Activated T-cell treated with anti-CD3 and anti-CD28 coated beads, Interleukin-2, amount 50 U/mL, for 72 hours (primary cell): ENCODE measurements at regions not wholly inside any gene's neighbourhood (a gene's known extent, or its start where the extent isn't known, plus 50 kb on each side); places are given as distances from the start of the nearest gene placed in this dataset.

ENCODE experiments used
- ATAC-seq, 2 donors: fragments of 150-1000 bp; cut with Tn5 transposase; replicated peaks in 1 of 2; 2 replicates each; pipeline ENCODE4 v1.10.0; 2021; ENCODE audit warnings: moderate library complexity in 2 of 2, mild to moderate bottlenecking in 1 of 2
- DNase-seq, 2 donors: peaks; one replicate each; pipeline ENCODE4 v3.0.0; 2021 to 2022; ENCODE audit warnings: mixed read lengths in 1 of 2
- H3K27ac Mint-ChIP-seq: one replicate; pipeline ENCODE4 v1.8.0; 2022; ENCODE audit warnings: mild to moderate bottlenecking, moderate library complexity, mixed read lengths
- H3K27me3 Mint-ChIP-seq: one replicate; pipeline ENCODE4 v1.8.0; 2022; ENCODE audit warnings: low read depth, mixed read lengths
- H3K36me3 Mint-ChIP-seq, 2 donors: one replicate each; pipeline ENCODE4 v1.8.0; 2022; ENCODE audit warnings: mixed read lengths in 2 of 2, mild to moderate bottlenecking in 1 of 2; ENCODE audit not compliant: insufficient read depth in 2 of 2
- H3K4me1 Mint-ChIP-seq: one replicate; pipeline ENCODE4 v1.8.0; 2022; ENCODE audit warnings: low read depth, mixed read lengths
- H3K4me3 Mint-ChIP-seq, 2 donors: one replicate each; pipeline ENCODE4 v1.8.0; 2022; ENCODE audit warnings: mild to moderate bottlenecking in 2 of 2, mixed read lengths in 2 of 2, moderate library complexity in 2 of 2
- H3K9me3 Mint-ChIP-seq, 2 donors: one replicate each; pipeline ENCODE4 v1.8.0; 2022; ENCODE audit warnings: mixed read lengths in 2 of 2

DNA sequence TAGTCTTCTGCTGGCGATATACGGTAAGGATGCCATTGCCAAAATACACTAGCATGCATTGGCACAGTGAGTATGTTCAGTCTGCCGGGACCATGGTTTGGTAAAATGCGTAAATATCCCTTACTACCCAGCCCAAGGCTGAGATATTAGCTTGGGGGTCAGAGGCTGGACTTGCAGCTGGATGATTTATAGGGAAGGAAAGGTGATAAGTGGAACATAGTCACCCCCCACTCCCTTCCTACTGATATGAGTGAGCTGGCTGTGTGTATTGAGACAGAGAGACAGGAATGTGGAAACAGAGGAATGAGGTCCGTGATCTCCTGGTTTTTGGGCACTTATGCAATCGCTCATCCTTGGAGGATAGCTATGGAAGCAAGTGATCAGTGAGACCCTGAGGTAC is 642.8 kb downstream of the KCNT2 start:
- Mint-ChIP-seq H3K27me3 (no peaks in the 10 kb centered on the region), H3K27ac (no peak overlapping the region), H3K4me3 (no peak overlapping the region)

DNA sequence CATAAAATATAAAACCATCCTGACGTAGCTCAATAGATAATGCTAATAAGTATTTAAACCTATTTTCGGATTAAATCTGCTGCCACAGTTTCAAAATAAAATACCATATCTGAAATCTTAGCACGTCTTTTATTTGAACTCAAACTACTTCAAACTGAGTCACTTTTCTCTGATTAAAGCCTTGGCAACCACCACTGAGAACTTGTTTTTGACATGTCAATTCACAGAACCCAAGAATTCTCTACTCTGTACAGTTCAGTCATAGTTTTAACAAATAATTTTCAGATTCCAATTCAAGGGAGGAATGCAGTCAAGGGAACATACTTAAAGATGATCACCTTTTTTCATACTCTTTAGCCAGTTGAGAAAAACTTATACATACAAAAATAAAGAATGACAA is 643.2 kb downstream of the KCNT2 start:
- Mint-ChIP-seq H3K4me1 (no peaks in the 10 kb centered on the region), H3K27me3 (no peaks in the 10 kb centered on the region), H3K36me3 (no peaks in the 10 kb centered on the region), H3K27ac (no peak overlapping the region), H3K4me3 (no peak overlapping the region), H3K9me3 (no peaks in the 10 kb centered on the region)
- DNase-seq (no peak), ATAC-seq (no peak)

More for the DNA sequence above, 642.8 kb downstream of the KCNT2 start:
- DNase-seq (no peak), ATAC-seq (no peak)
- Mint-ChIP-seq H3K9me3 (no peaks in the 10 kb centered on the region), H3K4me1 (no peaks in the 10 kb centered on the region), H3K36me3 (no peaks in the 10 kb centered on the region)

DNA sequence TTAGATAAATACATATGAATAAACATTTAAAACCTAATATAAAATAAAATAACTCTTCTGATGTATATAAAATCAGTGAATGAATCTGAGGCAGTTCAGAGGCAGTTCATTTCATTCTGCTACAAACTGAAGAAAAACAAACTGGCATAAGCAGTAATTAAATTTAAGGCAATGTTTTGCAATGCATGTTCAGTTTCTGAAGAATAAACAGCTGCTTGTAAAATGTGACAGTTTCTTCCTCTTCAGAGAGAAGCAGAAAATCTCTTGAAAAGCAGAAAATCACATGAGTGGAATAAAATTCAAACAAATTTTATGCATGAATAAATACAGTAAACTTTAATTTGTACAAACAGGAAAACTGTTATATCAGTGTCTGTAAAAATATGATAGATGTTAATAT is 643.7 kb downstream of the KCNT2 start:
- no peaks in the 10 kb centered on the region for H3K36me3 Mint-ChIP-seq
- ATAC-seq (no peak), DNase-seq (no peak)
- H3K4me1 Mint-ChIP-seq = no peaks in the 10 kb centered on the region
- no peak overlapping the region for H3K27ac Mint-ChIP-seq
- no peaks in the 10 kb centered on the region for H3K9me3 Mint-ChIP-seq
- H3K27me3 Mint-ChIP-seq = no peaks in the 10 kb centered on the region
- H3K4me3 Mint-ChIP-seq = no peak overlapping the region

DNA sequence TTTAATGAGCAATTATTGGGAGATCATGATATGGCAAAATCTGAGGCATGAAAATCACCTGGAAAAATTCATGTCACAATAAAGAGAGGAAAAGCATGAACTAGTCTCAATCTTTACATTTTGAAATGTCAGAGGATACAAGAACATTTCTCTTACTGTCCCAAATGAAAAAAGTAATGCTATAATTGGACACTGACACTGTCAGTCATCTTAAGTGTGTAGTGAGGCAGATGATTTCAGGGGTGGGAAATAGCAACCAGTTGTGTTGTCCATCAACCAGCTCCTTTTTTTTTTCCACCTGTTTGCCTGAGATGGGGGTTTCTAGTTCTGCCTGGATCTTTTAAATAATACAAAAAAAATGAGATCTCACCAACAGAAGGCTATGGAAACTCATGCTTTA is 646.2 kb downstream of the KCNT2 start:
- Mint-ChIP-seq H3K27me3 (no peaks in the 10 kb centered on the region), H3K4me1 (no peaks in the 10 kb centered on the region), H3K36me3 (no peaks in the 10 kb centered on the region), H3K9me3 (no peaks in the 10 kb centered on the region), H3K4me3 (no peak overlapping the region), H3K27ac (no peak overlapping the region)
- DNase-seq = no peak
- no peak for ATAC-seq

DNA sequence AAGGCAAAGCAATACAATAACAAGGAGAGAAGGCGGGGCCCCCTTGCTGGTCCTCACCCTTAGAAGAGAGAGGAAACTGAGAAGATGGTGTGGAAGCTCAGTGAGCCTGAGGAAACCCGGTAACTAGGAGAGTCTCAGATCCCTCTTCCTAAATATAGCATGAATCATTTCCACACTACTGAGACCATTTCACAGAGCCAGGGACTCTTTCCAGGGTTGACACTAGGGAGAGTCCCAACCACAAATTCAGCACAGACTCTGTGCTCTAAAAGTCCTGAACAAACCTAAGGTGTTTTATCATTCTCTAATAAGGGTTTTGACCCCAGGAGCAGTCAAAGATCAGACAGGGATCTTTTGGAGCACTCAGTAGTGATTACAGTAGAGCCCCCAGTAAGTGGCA is 647.7 kb downstream of the KCNT2 start:
- ATAC-seq (no peak), DNase-seq (no peak)
- Mint-ChIP-seq H3K27me3 (no peaks in the 10 kb centered on the region), H3K9me3 (no peaks in the 10 kb centered on the region), H3K4me3 (no peak overlapping the region), H3K36me3 (no peaks in the 10 kb centered on the region), H3K27ac (no peak overlapping the region), H3K4me1 (no peaks in the 10 kb centered on the region)

DNA sequence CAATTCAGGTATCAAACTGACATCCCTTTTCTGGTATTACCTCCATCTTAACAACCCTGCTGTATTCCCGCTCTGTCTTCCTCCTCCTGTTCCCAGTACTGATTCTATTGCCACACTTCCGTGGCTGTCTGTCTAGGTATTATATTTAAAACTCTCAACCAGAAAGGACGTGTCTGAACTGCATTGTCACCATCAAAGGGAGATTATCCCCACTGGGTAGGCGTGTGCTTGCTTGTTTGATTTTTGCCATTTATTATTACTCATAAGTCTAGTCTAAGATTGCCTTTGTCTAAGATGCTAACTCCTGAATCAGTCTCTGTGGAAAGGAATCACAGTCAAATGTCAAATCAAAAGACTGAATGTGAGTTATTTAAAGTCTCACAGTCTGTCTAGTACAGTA is 650.1 kb downstream of the KCNT2 start:
- Mint-ChIP-seq H3K4me1 (no peaks in the 10 kb centered on the region), H3K27me3 (no peaks in the 10 kb centered on the region), H3K36me3 (no peaks in the 10 kb centered on the region), H3K4me3 (no peak overlapping the region), H3K27ac (no peak overlapping the region), H3K9me3 (no peaks in the 10 kb centered on the region)
- ATAC-seq (no peak), DNase-seq (no peak)

DNA sequence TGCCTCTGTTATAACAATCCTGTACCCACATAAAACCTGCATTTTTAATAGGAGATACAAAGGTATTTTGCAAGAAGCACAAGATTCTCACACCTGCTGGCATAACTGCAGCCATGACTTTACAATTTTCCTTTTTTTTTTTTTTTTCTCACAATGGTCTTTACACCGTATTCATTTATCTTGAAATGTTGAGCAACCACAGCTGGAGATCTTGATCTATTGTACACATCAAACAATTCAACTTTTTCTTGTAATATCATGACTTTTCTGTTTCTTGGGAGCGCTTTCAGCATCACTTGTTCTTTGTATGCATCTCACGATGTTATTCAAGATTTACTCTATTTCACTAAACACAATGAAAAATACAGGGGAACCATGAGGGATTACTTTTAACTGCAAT is 651.4 kb downstream of the KCNT2 start:
- Mint-ChIP-seq H3K4me3 (no peak overlapping the region), H3K36me3 (no peaks in the 10 kb centered on the region), H3K27me3 (no peaks in the 10 kb centered on the region), H3K4me1 (no peaks in the 10 kb centered on the region), H3K9me3 (peaks cover 0 to 2% of the 10 kb centered on the region in 2 donors), H3K27ac (no peak overlapping the region)
- ATAC-seq (no peak), DNase-seq (no peak)

DNA sequence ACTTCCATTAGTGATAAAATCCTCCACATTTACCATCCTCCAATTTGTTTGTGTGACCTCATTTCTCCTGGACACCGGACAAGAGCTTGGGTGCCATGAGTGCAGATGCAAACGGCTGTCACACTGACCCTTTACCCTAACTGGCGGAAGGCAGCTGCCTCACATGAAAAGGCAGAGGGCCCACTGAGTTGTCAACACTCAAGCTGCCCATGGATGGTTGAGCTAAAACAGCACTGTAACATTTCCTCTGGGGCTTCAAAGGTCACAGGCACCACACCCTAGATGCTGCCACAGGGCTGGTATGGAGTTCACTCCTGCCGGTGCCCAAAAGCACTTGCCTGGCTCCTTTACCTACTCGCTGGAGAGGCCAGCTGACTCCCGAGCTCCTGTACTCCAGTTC is 653.4 kb downstream of the KCNT2 start:
- no peaks in the 10 kb centered on the region for H3K27me3 Mint-ChIP-seq
- H3K36me3 Mint-ChIP-seq = no peaks in the 10 kb centered on the region
- H3K4me1 Mint-ChIP-seq = no peaks in the 10 kb centered on the region
- peaks cover 0 to 2% of the 10 kb centered on the region in 2 donors for H3K9me3 Mint-ChIP-seq
- no peak overlapping the region for H3K27ac Mint-ChIP-seq
- ATAC-seq (no peak), DNase-seq (no peak)
- H3K4me3 Mint-ChIP-seq = no peak overlapping the region

DNA sequence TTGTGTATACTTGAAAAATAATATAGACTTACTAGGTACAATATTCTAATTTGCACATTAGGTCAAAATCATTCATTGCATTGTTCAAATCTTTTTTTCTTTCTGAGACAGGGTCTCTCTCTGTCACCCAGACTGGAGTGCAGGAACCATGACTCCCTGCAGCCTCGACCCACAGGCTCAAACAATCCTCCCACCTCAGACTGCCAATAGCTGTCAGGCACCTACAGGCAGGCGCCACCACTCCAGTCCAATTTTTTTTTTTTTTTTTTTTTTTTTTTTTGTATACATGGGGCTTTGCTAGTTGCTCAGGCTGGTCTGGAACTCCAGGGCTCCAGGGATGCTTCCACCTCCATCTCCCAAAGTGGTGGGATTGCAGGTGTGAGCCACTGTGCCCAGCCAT is 656.9 kb downstream of the KCNT2 start:
- ATAC-seq (no peak), DNase-seq (no peak)
- peaks cover 0 to 2% of the 10 kb centered on the region in 2 donors for H3K9me3 Mint-ChIP-seq
- H3K4me1 Mint-ChIP-seq = no peaks in the 10 kb centered on the region
- no peak overlapping the region for H3K27ac Mint-ChIP-seq
- H3K36me3 Mint-ChIP-seq = no peaks in the 10 kb centered on the region
- H3K4me3 Mint-ChIP-seq = no peak overlapping the region
- no peaks in the 10 kb centered on the region for H3K27me3 Mint-ChIP-seq

DNA sequence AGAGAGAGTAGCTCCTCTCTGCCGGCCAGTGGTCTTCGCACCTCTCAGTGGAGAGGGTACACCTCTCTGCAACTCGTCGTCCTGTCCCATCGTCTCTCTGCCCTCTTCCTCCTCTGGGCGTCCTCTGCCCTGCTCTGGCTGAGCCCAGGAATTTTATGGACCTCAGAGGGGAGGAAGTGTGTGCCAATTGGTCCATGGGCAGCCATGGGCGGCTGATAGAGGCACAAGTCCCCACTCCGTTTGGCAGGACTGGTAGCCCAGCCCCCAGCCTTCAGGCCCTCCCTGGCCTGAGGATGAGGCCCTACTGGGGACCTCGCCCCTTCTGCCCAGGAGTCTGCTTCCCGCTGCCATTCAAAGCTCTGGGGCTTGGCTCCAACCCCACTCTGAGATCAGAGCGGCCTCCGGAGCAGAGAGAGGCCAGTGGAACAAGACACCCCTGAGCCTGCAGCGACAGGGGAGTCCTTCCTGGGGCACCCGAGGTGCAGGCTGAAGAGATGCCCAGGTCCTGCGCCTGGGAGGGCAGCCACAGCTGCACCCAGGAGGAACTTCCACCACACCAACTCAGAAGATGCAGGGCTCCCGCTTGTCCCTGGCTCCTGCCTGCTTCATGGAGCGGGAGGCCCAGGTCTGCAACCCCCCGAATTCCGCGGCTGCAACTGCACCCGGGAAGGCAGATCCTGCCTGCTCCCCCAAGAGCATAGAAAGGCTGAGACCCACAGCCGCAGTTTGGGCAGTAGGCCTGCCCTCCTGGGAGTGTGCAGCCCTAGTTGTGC is 659.9 kb downstream of the KCNT2 start:
- H3K27ac Mint-ChIP-seq = no peak overlapping the region
- no peaks in the 10 kb centered on the region for H3K36me3 Mint-ChIP-seq
- no peak overlapping the region for H3K4me3 Mint-ChIP-seq
- peaks cover 0 to 2% of the 10 kb centered on the region in 2 donors for H3K9me3 Mint-ChIP-seq
- H3K4me1 Mint-ChIP-seq = no peaks in the 10 kb centered on the region
- ATAC-seq = no peak
- no peak for DNase-seq
- H3K27me3 Mint-ChIP-seq = no peaks in the 10 kb centered on the region

DNA sequence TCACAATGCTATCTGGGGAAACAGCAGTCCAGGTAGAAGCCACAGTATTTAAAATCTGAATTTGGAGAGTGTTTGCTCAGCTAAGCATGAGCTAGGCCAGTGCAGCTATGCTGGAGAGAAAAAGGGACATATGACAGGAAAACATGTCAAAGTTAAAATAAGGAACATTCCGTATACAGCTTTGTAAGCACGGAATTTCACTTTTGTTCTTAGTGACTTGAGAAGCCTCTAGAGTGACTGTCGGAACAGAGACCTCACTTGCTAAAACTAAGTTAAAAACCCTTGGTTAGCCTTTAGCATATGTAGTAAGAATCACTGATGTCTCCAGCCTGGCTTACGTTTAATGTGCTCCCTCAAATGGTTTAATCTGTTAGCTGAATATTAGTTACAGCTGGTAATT is 661.7 kb downstream of the KCNT2 start:
- no peak for DNase-seq
- Mint-ChIP-seq H3K27me3 (no peaks in the 10 kb centered on the region), H3K9me3 (no peaks in the 10 kb centered on the region), H3K4me3 (no peak overlapping the region), H3K4me1 (no peaks in the 10 kb centered on the region), H3K27ac (no peak overlapping the region), H3K36me3 (no peaks in the 10 kb centered on the region)
- ATAC-seq = no peak

DNA sequence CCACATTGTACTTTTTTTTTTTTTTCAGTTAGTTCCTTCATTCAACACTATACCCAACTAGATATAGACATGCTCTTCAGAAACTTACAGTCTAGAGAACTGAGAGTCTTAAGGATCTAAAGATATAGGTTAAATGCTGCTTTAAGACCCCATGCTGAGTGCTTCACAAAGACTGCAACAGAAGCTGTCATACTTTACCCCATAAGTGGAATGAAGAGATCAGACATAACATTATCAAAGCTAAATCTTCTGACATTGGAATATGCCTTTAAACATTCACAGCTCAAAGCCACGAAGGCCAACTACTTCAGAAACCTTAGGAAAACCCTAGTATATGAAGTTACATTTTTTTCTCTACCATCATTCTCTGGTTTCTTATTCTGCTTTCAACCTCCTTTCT is 666.4 kb downstream of the KCNT2 start:
- H3K27ac Mint-ChIP-seq = no peak overlapping the region
- no peak overlapping the region for H3K4me3 Mint-ChIP-seq
- H3K9me3 Mint-ChIP-seq = no peaks in the 10 kb centered on the region
- ATAC-seq (no peak), DNase-seq (no peak)
- no peaks in the 10 kb centered on the region for H3K36me3 Mint-ChIP-seq
- no peaks in the 10 kb centered on the region for H3K27me3 Mint-ChIP-seq
- no peaks in the 10 kb centered on the region for H3K4me1 Mint-ChIP-seq

DNA sequence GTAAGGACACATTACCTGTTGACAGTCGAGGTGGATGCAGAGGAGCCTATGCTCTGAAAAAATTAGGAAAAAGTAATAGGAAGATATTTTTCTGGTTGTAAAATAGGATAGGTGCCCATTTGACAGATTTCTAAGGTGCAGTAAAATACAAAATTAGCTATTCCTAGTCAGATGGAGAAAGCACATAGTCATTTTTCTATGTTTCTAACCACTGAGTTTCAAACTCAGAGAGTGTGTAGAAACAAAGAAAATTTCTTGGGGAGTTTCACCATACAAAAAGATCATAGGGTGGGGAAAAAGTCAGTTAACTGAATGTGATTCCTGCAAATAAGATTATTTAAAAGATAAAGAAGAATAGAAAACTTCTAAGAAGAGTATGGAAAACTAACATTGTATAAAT is 666.9 kb downstream of the KCNT2 start:
- ATAC-seq (no peak), DNase-seq (no peak)
- no peaks in the 10 kb centered on the region for H3K4me1 Mint-ChIP-seq
- no peak overlapping the region for H3K27ac Mint-ChIP-seq
- H3K36me3 Mint-ChIP-seq = no peaks in the 10 kb centered on the region
- no peak overlapping the region for H3K4me3 Mint-ChIP-seq
- H3K27me3 Mint-ChIP-seq = no peaks in the 10 kb centered on the region
- no peaks in the 10 kb centered on the region for H3K9me3 Mint-ChIP-seq

DNA sequence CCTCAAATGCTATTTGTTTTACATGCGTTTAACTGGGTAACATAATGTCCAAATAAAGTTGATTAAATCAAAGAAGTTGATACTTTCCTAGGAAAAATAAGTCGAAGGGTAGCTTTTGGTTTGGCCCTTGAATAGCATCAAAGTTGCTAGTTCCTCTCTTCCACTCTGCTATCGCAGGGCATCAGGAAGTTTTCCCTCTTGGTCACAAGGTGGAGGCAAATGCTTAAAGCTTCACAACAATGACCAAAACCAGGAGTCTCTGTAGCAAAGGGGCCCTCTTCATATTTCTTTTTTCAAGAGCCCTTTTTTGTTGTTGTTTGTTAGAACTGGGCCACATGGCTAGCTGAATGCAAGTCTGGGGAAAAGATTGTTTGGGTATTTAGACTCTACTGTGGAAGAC is 668.4 kb downstream of the KCNT2 start:
- no peaks in the 10 kb centered on the region for H3K4me1 Mint-ChIP-seq
- no peak for ATAC-seq
- H3K4me3 Mint-ChIP-seq = no peak overlapping the region
- no peaks in the 10 kb centered on the region for H3K9me3 Mint-ChIP-seq
- no peaks in the 10 kb centered on the region for H3K27me3 Mint-ChIP-seq
- no peak overlapping the region for H3K27ac Mint-ChIP-seq
- DNase-seq = no peak
- H3K36me3 Mint-ChIP-seq = no peaks in the 10 kb centered on the region
